GM19043 (cell line): ENCODE measurements at regions not wholly inside any gene's neighbourhood (a gene's known extent, or its start where the extent isn't known, plus 50 kb on each side); places are given as distances from the start of the nearest gene placed in this dataset.
"Not testable (repeated sequence)": the region's sequence is repeated elsewhere in the genome, so short reads cannot be mapped to it uniquely, and the experiment has no call there.

Experiments
- ATAC-seq: cut with Tn5 transposase; IDR thresholded peaks from one replicate; pipeline ENCODE4 v1.9.1; 2021; ENCODE audit warnings: low read depth; ENCODE audit not compliant: unreplicated experiment

- no peak for ATAC-seq
Measured at GRCh38 chr7:69038915-69039314, 559.4 kb upstream of the AUTS2 start.

DNA sequence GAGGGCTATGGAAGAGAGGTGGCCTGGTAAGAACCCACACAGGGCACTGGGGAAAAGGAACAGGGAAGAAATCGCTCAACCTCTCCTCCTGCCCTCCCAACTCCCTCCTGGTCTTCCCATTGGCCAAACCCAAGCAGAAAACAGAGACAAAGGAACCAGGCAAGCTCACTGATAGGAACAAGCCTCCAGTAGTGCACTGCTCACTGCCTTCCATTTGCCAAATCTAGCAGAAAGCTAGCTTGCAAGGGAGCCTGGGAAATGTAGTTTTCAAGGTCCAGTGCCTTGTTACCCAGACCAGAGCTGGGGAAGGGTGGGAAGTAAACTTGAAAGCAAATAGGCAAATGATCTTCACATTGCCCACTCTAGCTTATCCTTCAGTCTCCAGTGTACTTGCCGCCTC is 556.1 kb upstream of the AUTS2 start:
- ATAC-seq, result no peak

DNA sequence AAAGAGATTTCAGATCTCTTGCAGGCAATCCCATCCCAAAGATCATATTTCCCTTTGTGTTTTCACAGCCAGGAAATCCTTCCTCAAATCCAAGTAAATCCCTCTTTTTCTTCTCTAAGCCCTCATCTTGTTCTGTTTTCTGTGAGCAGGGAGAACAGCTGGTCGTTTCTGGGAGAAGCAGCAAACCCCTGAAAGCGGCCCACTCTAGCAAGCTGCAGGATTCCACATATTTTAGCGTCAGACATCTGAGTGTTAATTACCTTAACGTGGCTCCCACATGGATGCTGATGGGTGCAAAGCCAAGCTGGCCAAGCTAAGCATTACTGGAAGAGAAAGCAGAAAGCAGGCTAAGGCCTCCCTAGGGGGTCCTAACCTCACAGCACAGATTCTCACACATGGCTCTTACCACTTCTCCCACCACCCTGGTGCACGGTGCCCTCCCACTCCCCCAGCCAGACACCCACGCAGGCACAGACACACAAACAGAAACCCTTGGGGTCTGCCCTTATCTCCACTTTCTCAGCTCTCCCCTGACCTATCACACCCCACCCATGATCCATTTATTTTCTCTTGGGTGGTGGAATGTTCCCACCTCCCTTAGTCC is 551.0 kb upstream of the AUTS2 start:
- no peak for ATAC-seq

DNA sequence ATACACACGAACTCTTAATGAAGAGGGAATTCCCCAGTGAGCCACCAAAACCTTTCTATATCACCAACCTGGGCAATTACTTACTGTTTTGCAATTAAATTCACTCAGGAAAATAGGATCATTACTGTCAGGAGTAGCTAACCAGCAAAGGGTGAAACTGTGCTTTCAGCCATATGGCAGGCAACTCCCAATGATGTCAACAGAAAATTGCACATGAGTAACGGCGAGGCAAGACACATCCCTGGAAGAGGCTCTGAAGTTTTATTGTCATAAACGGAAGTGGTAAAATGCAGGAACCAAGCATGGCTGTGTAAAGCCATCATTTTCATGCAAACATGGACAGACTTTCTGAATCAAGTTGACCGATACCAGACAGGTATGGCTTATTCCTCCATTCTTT is 548.9 kb upstream of the AUTS2 start:
- ATAC-seq, result no peak

- no peak for ATAC-seq
Measured at GRCh38 chr7:69052447-69052846, 545.8 kb upstream of the AUTS2 start.

- ATAC-seq, result no peak
Measured at GRCh38 chr7:69060516-69060915, 537.8 kb upstream of the AUTS2 start.

GRCh38 chr7:69062020-69062765 is 536.1 kb upstream of the AUTS2 start:
- no peak for ATAC-seq

- no peak for ATAC-seq
Measured at GRCh38 chr7:69067397-69067796, 530.9 kb upstream of the AUTS2 start.

DNA sequence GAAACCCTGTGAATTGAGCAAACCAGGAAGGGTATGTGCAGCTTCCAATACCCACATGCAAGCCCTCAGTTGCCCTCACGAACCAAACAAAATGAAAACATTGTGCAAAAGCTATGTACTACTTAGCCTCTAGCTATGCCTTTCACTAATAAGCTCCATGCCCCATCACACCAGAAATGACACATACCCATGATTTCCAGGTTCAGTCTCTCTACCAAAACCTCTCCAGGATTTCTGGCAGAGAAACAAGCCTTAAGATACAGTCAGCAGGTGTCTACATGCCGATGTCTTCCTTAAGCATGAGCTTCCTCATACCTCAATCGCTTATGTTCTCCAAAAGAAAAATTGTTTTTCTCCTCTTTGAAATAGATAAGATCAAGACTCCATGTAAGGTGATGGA is 527.8 kb upstream of the AUTS2 start:
- ATAC-seq, result no peak

DNA sequence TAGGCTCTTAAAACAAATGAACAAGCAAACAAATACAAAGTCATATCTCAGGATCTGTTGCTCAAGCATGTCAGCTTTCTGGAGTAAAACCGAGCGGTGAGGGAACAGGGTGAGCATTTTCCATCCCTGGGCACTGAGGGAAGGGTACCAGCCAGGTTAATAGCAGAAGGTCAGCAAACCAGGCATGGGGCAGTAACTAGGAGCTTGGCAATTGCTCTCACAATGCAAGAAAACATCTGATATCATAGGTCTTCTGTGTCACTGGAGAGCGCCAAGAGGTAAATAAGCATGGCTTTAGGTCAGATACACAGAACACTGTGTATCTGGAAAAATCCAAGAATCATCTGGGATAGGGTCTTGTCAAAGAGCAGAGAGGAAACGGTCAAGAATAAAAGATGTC is 521.7 kb upstream of the AUTS2 start:
- no peak for ATAC-seq

GRCh38 chr7:69078997-69079769 is 519.1 kb upstream of the AUTS2 start:
- ATAC-seq, result no peak

- ATAC-seq, result not testable (repeated sequence)
Measured at GRCh38 chr7:69087281-69087680, 511.0 kb upstream of the AUTS2 start.

DNA sequence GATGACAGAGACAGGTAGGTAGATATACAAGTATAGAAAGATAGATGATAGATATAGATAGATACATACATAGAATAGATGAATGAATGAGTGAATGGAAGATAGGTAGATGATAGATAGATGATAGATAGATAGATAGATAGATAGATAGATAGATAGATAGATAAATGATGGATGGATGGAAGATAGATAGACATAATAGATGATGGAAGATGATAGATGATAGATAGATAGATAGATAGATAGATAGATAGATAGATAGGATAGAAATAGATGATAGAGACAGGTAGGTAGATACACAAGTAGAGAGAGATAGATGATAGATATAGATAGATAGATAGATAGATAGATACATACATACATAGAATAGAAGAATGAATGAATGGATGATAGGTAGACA is 510.1 kb upstream of the AUTS2 start:
- no peak for ATAC-seq

DNA sequence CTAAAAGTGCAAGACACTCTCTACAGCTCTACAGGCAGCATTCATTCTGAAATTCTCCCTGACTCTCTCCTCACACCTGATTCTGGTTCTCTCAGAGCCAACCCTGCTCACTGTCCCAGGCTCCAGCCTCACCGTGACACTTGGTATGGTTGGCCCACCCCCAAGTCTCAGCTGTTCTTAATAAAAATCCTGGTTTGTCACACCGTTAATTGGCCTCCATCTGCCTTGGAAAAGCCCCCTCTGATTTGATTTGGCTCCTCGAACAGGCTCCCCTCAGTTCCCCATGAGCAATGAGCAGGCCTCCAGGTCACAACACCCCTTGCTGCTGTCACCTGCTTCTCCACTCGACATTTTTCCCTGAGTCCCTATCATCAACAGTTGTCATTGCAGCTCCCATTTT is 507.3 kb upstream of the AUTS2 start:
- ATAC-seq, result no peak

GRCh38 chr7:69091521-69091920 is 506.8 kb upstream of the AUTS2 start:
- ATAC-seq, result no peak

- ATAC-seq, result no peak
Measured at GRCh38 chr7:69095127-69095526, 503.1 kb upstream of the AUTS2 start.

DNA sequence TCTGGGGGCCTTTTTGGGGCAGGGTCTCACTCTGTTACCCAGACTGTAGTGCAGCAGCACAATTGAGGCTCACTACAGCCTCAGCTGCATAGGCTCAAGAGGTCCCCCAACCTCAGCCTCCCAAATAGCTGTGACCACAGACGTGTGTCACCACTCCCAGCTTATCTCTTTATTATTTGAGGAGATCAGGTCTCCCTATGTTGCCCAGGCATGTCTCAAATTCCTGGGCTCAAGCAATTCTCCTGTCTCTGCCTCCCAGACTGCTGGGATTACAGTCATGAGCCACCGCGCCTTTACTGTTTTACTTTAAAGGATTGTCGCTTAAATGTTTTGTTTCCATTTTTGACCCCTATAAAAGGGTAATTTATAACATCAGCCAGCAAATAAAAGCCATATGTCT is 502.6 kb upstream of the AUTS2 start:
- ATAC-seq, result no peak

DNA sequence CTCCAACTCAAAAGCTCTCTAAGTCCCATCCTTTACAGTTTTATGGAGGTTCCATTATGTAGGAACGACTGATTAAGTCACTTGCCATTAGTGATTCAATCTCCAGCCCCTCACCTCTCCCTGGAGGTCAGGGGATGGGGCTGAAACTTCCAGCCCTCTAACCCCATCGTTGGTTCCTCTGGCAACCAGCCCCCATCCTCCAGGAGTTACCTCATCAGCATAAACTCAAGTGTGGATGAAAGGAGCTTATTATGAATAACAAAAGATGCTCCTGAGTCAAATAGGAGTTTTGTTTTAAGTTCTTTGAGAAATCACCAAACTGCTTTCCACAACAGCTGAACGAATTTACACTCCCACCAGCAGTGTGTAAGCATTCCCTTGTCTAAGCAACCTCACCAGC is 494.3 kb upstream of the AUTS2 start:
- no peak for ATAC-seq

GRCh38 chr7:69105092-69105491 is 493.2 kb upstream of the AUTS2 start:
- ATAC-seq, result no peak

DNA sequence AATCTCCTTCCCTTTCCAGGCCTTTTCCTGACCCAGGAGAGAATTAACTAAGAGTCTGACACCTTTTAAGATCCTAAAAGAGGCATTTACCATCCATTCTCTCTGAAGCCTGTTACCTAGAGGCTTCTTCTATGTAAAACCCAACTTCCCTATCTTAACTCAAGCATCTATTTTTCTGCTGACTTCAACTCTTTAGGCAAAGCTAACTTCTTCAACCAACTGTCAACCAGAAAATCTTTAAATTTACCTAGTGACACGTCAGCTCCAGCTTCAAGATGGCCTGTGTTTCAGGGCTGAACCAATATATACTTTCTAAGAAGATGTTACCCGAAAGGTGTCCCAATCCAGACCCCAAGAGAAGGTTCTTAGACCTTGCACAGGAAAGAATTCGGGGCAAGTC is 492.3 kb upstream of the AUTS2 start:
- ATAC-seq, result no peak

GRCh38 chr7:69106449-69106848 is 491.8 kb upstream of the AUTS2 start:
- not testable (repeated sequence) for ATAC-seq

DNA sequence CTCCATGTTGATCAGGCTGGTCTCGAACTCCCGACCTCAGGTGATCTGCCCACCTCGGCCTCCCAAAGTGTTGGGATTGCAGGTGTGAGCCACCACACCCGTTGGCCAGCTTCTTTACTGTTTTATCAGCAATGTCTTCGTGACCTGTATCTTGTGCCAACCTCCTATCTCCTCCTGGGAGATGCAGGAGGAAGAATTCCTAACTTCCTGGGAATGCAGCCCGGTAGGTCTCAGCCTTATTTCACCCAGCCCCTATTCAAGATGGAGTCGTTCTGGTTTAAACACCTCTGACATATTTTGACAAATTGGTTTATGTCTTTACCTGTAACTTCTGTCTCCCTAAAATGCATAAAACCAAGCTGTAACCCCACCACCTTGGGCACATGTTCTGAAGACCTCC is 491.3 kb upstream of the AUTS2 start:
- ATAC-seq, result not testable (repeated sequence)
